Pancreas (tissue), 10 donors: ENCODE measurements at regions not wholly inside any gene's neighbourhood (a gene's known extent, or its start where the extent isn't known, plus 50 kb on each side); places are given as distances from the start of the nearest gene placed in this dataset.

Experiments
- ATAC-seq, 4 donors: fragments of 200-7000 bp; cut with Tn5 transposase; one replicate each; pipeline versions ENCODE4 v1.8.0 to v1.9.1; 2020; ENCODE audit warnings: mild to moderate bottlenecking in 4 of 4, moderate library complexity in 4 of 4
- DNase-seq, 6 donors: peaks; one replicate each; pipeline ENCODE4 v3.0.0-alpha.2; 2020
- FAIRE-seq: peaks from 2 replicates; lab custom pipeline; 2012; peaks lifted over from hg19 to GRCh38; lab: Jason Lieb, UNC
- H3K27ac ChIP-seq, 4 donors: fragments of 200-600 bp; sonication (generic); 1 replicate in 3 of 4; 2 replicates in 1 of 4; pipeline versions ENCODE4 v1.5.0 to v1.8.0; 2020
- H3K27me3 ChIP-seq, 4 donors: fragments of 200-600 bp; one replicate each; pipeline ENCODE4 v1.8.0; 2021
- H3K36me3 ChIP-seq, 3 donors: fragments of 200-600 bp; sonication (generic) in 1 of 3; one replicate each; pipeline versions ENCODE4 v1.5.0 to v1.8.0; 2020 to 2021
- H3K4me1 ChIP-seq, 3 donors: fragments of 200-600 bp; one replicate each; pipeline ENCODE4 v1.8.0; 2021
- H3K4me3 ChIP-seq, 4 donors: fragments of 200-600 bp; sonication (generic) in 2 of 4; one replicate each; pipeline versions ENCODE4 v1.5.0 to v1.8.0; 2020 to 2021
- H3K9me3 ChIP-seq, 4 donors: fragments of 200-600 bp; one replicate each; pipeline ENCODE4 v1.8.0; 2021
- WGBS, 2 donors: extraction: QIAGEN DNeasy Blood & Tissue Kit; methylation state at CpG; one replicate each; pipeline ENCODE4 v1.1.7; 2013; 5-methylcytosine and 5-hydroxymethylcytosine counted together
- intact Hi-C, 3 donors: fragments of 100-400 bp; cut with DNase I; formaldehyde crosslinking; loops; one replicate each; pipeline versions ENCODE4 v1.11.1 to v1.14.2; 2022
- TF ChIP-seq, protein P1 (sequence below), 4 donors: fragments of 200-600 bp; sonication (generic) in 3 of 4; IDR thresholded peaks; one replicate each; pipeline versions ENCODE4 v1.5.0 to v1.8.0; 2021; ENCODE audit warnings: antibody characterized with exemption in 4 of 4
- donor health status: healthy with polysubstance abuse.
- donor health status: DM: no; HTN: no; CAD: no; lungs with moderate emphysema.
- donor health status: DM: no; HTN: no; CAD: no.
- donor health status: control.
- donor health status: control.
- donor health status: Bipolar disorder and iron deficiency.
- donor health status: DM: yes; HTN: yes; CAD: no.
- donor health status: DM: no; HTN: no; CAD: no.
- donor health status: DM: no; HTN: no; CAD: no.
- donor health status: DM: yes; HTN: yes; CAD: no.

DNA sequence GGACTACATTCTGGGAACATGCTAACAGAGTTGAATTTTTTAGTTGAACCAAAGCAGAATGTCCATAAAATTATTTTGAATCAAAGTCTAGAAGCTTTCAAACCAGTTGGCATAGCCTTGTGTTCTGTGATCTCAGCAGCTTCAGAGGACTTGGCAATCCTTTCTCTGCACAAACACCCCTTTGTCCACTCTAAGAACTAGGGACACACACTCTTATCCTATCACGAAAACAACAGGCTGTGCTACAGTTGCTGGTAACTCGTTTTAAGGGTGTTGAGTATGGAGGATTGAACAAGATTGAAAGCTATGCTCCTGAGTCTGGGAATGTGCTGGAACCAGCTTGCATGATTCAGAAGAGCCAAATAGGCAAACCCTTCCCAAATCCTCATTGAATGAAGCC lies 76.4 kb upstream of the PRSS58 start:
- no peaks in the 10 kb centered on the region for H3K27me3 ChIP-seq

GRCh38 chr7:142332421-142332820 lies 74.6 kb upstream of the PRSS58 start:
- WGBS, 2 donors = 91% methylated on average over 6 of the region's 6 CpGs
- Histone ChIP-seq H3K9me3 (no peaks in the 10 kb centered on the region), H3K4me1 (no peaks in the 10 kb centered on the region), H3K27ac (no peak overlapping the region), H3K27me3 (no peaks in the 10 kb centered on the region), H3K4me3 (no peak overlapping the region), H3K36me3 (no peaks in the 10 kb centered on the region)
- TF ChIP-seq, protein P1, sequence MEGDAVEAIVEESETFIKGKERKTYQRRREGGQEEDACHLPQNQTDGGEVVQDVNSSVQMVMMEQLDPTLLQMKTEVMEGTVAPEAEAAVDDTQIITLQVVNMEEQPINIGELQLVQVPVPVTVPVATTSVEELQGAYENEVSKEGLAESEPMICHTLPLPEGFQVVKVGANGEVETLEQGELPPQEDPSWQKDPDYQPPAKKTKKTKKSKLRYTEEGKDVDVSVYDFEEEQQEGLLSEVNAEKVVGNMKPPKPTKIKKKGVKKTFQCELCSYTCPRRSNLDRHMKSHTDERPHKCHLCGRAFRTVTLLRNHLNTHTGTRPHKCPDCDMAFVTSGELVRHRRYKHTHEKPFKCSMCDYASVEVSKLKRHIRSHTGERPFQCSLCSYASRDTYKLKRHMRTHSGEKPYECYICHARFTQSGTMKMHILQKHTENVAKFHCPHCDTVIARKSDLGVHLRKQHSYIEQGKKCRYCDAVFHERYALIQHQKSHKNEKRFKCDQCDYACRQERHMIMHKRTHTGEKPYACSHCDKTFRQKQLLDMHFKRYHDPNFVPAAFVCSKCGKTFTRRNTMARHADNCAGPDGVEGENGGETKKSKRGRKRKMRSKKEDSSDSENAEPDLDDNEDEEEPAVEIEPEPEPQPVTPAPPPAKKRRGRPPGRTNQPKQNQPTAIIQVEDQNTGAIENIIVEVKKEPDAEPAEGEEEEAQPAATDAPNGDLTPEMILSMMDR (IDR thresholded peaks at IDR 0.05) = no peak
- ATAC-seq = no peak
- DNase-seq = no peak
- FAIRE-seq = no peak
- intact Hi-C loops = no loop called here

More for the DNA sequence above, 76.4 kb upstream of the PRSS58 start:
- Histone ChIP-seq H3K27ac (no peak overlapping the region), H3K4me1 (no peaks in the 10 kb centered on the region), H3K9me3 (no peaks in the 10 kb centered on the region), H3K36me3 (no peaks in the 10 kb centered on the region), H3K4me3 (no peak overlapping the region)
- ATAC-seq (no peak), FAIRE-seq (no peak), DNase-seq (no peak)
- intact Hi-C loops = no loop called here
- TF ChIP-seq, protein P1 (IDR thresholded peaks at IDR 0.05) = no peak
- whole genome bisulfite sequencing, 2 donors = 51 to 60% methylated on average over 2 of the region's 2 CpGs

DNA sequence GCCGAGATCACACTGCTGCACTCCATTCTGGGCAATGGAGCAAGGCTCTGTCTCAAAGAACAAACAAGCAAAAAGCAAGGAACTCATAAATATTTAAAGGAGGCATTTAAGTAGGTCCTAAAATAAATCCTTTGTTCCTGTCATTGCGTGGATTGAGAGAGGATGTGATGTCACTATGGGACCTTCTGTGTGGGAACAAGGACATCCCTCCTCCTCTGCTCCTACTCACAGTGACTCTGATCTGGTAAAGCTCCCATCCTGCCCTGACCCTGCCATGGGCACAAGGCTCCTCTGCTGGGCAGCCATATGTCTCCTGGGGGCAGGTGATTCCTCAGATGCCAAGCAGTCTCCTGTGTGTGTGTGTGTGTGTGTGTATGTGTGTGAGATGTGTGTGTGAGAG lies 74.1 kb upstream of the PRSS58 start:
- DNase-seq = no peak
- H3K36me3 ChIP-seq = no peaks in the 10 kb centered on the region
- no peaks in the 10 kb centered on the region for H3K27me3 ChIP-seq
- TF ChIP-seq, protein P1 (IDR thresholded peaks at IDR 0.05) = no peak
- intact Hi-C loops = no loop called here
- no peaks in the 10 kb centered on the region for H3K9me3 ChIP-seq
- 74 to 84% methylated on average over 2 of the region's 2 CpGs for WGBS, 2 donors
- H3K4me3 ChIP-seq = no peak overlapping the region
- no peaks in the 10 kb centered on the region for H3K4me1 ChIP-seq
- no peak for ATAC-seq
- no peak overlapping the region for H3K27ac ChIP-seq
- FAIRE-seq = no peak

GRCh38 chr7:142329062-142329790 lies 71.4 kb upstream of the PRSS58 start:
- Histone ChIP-seq H3K36me3 (no peaks in the 10 kb centered on the region), H3K4me3 (no peak overlapping the region), H3K27me3 (no peaks in the 10 kb centered on the region), H3K27ac (no peak overlapping the region), H3K4me1 (peaks cover 0 to 7% (median 6%) of the 10 kb centered on the region in 3 donors), H3K9me3 (no peaks in the 10 kb centered on the region)
- no peak for ATAC-seq
- no peak for DNase-seq
- WGBS, 2 donors = 66 to 69% methylated on average over 5 of the region's 5 CpGs
- FAIRE-seq = no peak
- intact Hi-C loops = no loop called here
- TF ChIP-seq, protein P1 (IDR thresholded peaks at IDR 0.05) = no peak

DNA sequence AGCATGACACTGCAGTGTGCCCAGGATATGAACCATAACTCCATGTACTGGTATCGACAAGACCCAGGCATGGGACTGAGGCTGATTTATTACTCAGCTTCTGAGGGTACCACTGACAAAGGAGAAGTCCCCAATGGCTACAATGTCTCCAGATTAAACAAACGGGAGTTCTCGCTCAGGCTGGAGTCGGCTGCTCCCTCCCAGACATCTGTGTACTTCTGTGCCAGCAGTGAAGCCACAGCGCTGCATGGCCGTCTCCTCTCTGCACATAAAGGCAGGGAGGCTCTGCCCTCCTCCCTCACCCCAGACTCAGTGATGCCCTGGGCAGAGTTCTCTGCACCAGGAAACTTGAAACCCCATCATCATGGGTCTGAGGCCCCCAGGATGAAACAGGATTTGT lies 70.7 kb upstream of the PRSS58 start:
- no peak for DNase-seq
- TF ChIP-seq, protein P1 (IDR thresholded peaks at IDR 0.05) = no peak
- no peaks in the 10 kb centered on the region for H3K27me3 ChIP-seq
- no peaks in the 10 kb centered on the region for H3K36me3 ChIP-seq
- 88 to 92% methylated on average over 6 of the region's 6 CpGs for WGBS, 2 donors
- FAIRE-seq = no peak
- ATAC-seq = no peak
- peaks cover 0 to 11% (median 6%) of the 10 kb centered on the region in 3 donors for H3K4me1 ChIP-seq
- H3K9me3 ChIP-seq = no peaks in the 10 kb centered on the region
- no peak overlapping the region for H3K4me3 ChIP-seq
- H3K27ac ChIP-seq = no peak overlapping the region
- intact Hi-C loops = no loop called here
